ENCODE measurements at regions not wholly inside any gene's neighbourhood (a gene's known extent, or its start where the extent isn't known, plus 50 kb on each side); places are given as distances from the start of the nearest gene placed in this dataset.

DNA sequence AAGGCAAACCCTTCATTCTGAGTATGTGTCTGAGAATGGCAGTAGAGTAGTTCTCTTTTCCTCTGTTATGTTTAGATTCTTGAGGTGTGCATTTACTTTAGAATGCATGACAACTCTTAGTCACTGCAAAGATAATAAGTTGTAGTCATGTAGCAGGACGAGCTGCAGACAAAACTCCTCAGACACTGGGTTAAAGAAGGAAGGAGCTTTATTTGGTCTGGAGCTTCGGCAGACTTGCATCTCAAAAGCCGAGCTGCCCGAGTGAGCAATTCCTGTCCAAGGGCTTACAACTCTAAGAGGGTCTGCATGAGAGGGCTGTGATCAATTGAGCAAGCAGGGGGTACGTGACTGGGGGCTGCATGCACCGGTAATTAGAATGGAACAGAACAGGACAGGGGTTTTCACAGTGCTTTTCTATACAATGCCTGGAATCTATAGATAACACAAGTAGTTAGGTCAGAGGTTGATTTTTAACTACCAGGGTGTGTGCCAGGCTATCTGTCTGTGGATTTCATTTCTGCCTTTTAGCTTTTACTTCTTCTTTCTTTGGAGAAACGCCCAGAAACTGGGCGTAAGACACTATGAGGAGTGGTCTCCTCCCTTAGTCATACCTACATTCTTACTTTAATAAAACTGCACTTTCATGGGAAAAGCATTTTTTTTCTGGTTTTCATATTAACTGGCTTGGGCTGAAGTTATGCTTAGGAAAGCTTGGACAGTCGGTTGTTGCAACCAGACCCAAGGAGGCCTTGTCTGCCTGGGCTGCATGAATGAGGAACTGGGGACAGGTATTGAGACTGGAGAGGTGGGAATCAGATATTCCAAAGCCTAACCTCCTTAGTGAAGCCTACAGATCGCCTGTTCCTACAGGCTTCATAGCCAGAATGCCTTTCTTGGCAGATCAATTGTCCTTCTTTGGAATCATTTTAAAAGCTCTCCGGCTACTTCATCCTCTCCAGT, 115.1 kb downstream of the RHOU start:
- no peak for DNase-seq

DNA sequence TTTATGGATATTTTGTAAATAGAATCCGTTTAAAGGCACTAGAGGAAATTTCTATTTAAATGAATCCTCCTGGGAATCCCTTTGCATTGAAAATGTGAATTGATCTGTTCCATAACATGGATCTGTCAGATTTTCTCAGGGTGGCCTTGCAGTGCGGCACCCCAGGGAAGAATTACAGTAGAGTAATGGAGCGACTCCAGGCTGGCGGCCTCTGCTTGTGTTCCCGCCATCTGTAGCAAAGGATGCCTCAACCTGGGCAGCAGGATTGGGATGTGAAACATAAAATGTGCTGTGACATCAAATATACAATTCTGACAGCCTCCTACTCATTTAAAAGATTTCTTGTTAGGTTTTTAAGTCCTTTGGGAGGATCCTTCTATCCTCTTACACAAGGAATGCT, 115.9 kb downstream of the RHOU start:
- DNase-seq = no peak

DNA sequence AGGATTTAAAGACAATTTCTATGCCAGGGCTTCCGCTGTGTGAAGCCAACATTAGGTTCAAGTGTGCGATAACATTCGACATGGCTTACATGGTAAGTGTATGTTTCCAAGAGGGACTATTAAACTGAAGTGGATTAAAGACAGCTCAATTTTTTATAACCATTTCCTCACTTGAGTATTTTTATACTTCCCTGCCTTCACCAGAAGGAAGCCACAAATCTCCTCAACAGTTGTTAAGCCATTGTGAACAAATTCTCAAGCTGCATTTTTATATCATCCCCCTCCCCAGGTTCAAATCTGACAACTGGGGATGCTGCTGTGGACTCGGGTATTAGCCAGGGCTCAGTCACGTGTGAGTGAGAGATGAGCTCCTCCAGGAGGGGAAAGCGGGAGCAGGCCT, 116.3 kb downstream of the RHOU start:
- DNase-seq = no peak

DNA sequence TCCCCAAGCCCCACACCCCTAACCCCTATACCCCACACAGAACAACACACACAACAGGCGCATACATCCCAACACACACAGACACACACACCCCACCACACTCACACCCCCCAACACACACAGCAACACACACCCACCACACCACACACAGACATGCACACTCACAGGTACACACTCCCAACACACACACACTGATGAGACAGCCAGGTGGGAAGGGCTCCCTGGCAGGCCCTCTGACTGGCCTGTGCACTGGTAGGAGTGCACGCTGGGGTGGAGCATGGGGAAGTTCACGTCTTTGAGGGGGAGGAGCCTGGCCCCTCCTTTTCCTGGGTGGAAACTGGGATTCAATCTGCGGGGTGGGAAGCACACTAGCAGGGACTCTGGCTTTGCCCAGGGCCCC, 116.7 kb downstream of the RHOU start:
- no peak for DNase-seq

- no peak for DNase-seq
These were observed 117.3 kb downstream of the RHOU start for GRCh38 chr1:228852511-228853088.

GRCh38 chr1:228853191-228853590, 117.9 kb downstream of the RHOU start:
- DNase-seq = no peak

DNA sequence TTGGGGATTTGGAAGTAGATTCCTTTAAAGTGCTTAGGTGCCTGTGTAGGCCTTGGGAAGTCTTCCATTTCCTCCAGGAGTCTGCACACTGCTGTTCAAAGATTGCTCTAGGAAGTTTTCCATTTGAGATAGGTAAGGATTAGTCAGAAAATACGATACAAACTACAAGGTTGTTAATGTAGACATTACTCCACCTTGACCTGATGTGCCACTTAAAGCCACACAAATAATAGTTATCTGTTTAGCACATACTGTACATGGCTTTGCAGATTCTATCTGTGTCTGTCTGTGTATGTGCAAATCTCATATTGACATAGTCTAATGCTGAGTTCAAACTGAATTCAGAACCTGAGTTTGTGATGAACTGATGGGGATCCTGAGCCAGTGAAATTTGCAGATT, 118.4 kb downstream of the RHOU start:
- no peak for DNase-seq

- no peak for DNase-seq
These were observed 119.6 kb downstream of the RHOU start for GRCh38 chr1:228854907-228855306.

- DNase-seq = no peak
These were observed 122.3 kb downstream of the RHOU start for GRCh38 chr1:228857611-228858010.

DNA sequence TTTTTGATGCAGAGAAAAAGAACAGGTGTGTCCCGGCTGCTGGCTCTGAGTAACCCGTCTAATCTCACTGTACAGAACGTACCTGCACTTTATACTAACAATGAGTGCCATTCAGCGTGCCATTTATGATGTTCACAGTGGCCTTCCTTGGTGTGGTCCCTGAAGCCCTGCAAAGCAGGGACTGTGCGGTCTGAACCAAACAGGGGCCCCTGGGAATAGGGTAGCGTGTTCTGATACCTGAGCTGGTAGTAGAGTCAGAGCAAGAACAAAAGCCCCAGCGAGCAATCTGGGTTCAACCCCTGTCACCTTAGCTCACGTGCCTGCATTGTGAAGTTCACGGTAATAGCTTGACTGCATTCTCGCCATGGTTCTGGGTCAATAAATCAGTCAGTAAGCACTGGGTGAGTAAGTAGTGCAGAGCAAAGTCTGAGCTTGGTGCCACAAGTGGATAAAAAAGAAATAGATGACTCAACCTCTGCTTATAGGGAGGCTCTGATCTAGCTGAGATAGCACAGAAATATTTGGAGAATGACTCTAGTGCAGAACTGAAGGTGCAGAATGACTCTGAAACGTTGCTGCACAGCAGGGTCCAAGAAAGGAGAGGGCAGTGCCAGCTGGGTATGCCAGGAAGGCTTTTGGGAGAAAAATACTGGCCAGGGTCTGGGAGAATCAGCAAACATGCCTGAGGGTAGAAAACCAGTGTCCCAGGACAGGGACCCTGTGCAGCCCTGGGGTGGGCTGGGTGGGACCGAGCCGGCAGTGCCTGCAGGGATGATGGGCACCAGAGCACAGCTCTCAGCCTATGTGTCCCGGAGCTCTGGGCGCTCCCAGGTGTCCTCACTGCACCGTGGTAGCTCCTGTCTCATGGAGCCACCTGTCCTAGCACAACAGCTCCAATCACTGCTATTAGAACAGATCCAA, 125.9 kb downstream of the RHOU start:
- no peak for DNase-seq

- DNase-seq = no peak
These were observed 126.5 kb downstream of the RHOU start for GRCh38 chr1:228861832-228862180.

DNA sequence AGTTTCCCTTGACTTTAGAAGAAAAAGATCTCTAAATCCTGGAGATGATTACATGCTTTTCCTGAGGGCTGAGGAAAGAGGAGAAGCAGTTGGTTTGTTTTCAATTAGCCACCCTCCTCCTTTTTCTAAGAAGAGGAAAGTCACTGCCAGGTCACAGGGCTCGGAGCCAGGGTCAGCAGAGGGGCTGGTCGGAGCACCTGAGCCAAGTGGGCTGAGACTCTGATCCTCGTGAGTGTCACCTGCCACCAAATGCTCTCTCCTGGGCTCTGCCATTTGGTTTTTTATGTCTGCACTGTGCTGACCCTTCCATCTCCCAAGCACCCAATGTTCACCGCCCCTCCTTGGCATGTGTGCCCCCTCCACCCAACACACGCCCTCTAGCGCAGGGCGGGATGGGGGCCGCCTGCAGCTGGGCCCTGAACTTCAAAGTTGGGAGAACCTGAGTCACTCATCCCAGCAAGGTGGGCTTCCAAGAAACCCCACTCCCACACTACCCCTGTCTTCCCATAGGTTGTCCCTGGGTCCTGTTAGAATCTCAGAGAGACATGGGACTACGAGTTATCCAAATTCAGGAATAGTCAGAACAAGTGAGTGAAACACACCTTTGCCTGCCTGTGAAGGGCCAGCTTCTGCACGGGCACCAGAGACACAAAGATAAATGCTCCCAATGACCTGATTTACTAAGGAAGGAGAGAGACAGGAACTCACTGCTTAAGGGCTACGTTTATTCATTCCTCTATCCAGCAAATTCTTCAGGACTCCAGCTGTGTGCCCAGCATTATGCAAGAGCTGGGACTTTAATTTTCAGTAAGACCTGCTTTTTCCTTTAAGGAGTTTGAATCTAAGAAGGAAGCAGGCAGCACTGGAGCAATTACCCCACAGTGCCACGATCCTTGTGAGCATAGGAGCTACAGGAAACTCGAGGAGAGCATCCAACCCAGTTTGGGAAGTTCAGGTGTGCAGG, 127.5 kb downstream of the RHOU start:
- DNase-seq = no peak

GRCh38 chr1:228863776-228864175, 128.5 kb downstream of the RHOU start:
- DNase-seq = no peak

GRCh38 chr1:228865627-228866330, 130.5 kb downstream of the RHOU start:
- DNase-seq = no peak

GRCh38 chr1:228866468-228866867, 131.2 kb downstream of the RHOU start:
- DNase-seq = no peak

DNA sequence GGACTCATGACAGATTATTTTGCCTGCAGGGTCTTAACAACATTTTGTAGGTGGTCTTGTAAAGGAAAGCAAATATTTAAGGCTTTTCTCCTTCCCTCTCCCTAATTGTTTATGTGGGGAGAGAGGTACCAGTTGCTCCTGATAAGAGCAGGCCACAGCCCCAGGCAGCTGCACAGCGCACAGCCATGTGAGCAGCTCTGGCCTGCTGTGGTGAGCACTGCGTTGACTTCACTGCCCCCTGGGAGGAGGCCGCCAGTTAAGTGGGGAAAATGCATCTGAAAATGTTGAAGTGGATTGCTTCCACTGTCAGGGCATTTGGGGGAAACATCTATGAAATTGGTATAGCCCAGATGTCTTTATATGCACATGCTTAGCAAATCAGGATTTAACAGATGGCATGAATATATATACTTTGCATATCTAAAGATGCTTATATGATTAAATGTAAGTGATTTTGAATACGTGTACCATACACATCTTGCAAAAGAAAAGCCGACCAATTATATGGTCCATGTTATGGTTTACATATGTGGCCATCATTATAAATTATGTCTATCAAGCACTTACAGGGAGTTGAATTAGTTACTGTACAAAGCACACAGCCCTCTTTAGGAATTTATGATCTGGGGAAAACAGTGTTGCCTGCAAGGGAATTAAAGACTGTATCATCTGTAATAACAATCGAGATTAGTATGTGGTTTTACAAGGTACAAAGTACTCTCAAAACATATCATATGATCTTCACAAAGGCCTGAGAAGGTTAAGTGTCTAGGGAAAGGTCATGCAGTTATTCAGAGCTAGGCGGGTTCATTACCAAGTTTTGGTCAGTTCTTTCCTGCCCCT, 132.1 kb downstream of the RHOU start:
- peak; percentile 12 for DNase-seq

- peak; percentile 78 for DNase-seq
These were observed 132.9 kb downstream of the RHOU start for GRCh38 chr1:228867951-228868730.

DNA sequence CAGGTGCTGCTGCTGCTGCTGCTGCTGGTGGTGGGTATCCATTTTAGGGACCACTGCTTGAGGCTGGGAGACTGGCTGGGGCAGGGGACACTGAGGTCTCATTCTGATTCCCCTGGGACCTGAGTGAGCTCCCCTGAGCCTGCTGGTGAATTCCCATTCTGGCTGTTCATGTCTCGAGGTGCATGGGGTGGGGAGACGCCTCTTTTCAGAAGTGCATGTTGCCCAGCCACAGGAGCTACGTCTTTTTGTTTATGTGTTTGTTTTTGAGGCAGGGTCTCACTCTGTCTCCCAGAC, 133.4 kb downstream of the RHOU start:
- no peak for DNase-seq

GRCh38 chr1:228869312-228869824, 134.1 kb downstream of the RHOU start:
- no peak for DNase-seq
